ENCODE measurements at regions not wholly inside any gene's neighbourhood (a gene's known extent, or its start where the extent isn't known, plus 50 kb on each side); places are given as distances from the start of the nearest gene placed in this dataset.
A peak's percentile ranks its signal among the peaks of the same experiment; 100 is the strongest.

DNA sequence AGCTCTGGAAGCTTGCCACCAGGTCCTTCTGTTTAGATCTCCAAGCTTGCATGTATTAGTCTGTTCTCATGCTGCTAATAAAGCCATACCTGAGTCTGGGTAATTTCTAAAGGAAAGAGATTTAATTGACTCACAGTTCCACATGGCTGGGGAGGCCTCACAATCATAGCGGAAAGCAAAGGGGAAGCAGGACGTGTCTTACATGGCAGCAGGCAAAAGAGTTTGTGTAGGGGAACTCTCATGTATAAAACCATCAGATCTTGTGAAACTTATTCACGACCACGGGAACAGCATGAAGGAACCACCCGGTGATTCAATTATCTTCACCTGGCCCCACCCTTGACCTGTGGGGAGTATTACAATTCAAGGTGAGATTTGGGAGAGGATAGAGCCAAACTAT is 147.0 kb upstream of the PROK2 start:
- Histone ChIP-seq H3K4me3 (no peak overlapping the region), H3K27me3 (no peaks in the 10 kb centered on the region), H3K27ac (replicated peaks in 1 of 4) (no peak overlapping the region), H3K4me1 (peaks cover 0 to 8% (median 7%) of the 10 kb centered on the region in 4 donors), H3K9me3 (no peaks in the 10 kb centered on the region), H3K36me3 (no peaks in the 10 kb centered on the region)
- no peak for DNase-seq (ENCODE audit: extremely low spot score)
- intact Hi-C loops (cut with DNase I): no loop called here
- WGBS: 67% methylated on average over 5 of the region's 5 CpGs
- no peak for TF ChIP-seq EP300 (IDR thresholded peaks at IDR 0.05)
- TF ChIP-seq, protein P1, sequence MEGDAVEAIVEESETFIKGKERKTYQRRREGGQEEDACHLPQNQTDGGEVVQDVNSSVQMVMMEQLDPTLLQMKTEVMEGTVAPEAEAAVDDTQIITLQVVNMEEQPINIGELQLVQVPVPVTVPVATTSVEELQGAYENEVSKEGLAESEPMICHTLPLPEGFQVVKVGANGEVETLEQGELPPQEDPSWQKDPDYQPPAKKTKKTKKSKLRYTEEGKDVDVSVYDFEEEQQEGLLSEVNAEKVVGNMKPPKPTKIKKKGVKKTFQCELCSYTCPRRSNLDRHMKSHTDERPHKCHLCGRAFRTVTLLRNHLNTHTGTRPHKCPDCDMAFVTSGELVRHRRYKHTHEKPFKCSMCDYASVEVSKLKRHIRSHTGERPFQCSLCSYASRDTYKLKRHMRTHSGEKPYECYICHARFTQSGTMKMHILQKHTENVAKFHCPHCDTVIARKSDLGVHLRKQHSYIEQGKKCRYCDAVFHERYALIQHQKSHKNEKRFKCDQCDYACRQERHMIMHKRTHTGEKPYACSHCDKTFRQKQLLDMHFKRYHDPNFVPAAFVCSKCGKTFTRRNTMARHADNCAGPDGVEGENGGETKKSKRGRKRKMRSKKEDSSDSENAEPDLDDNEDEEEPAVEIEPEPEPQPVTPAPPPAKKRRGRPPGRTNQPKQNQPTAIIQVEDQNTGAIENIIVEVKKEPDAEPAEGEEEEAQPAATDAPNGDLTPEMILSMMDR (IDR thresholded peaks at IDR 0.05): no peak
- no peak for TF ChIP-seq POLR2A (IDR thresholded peaks at IDR 0.05; ENCODE audit: low read depth)
- no peak for TF ChIP-seq POLR2AphosphoS5 (IDR thresholded peaks at IDR 0.05)

DNA sequence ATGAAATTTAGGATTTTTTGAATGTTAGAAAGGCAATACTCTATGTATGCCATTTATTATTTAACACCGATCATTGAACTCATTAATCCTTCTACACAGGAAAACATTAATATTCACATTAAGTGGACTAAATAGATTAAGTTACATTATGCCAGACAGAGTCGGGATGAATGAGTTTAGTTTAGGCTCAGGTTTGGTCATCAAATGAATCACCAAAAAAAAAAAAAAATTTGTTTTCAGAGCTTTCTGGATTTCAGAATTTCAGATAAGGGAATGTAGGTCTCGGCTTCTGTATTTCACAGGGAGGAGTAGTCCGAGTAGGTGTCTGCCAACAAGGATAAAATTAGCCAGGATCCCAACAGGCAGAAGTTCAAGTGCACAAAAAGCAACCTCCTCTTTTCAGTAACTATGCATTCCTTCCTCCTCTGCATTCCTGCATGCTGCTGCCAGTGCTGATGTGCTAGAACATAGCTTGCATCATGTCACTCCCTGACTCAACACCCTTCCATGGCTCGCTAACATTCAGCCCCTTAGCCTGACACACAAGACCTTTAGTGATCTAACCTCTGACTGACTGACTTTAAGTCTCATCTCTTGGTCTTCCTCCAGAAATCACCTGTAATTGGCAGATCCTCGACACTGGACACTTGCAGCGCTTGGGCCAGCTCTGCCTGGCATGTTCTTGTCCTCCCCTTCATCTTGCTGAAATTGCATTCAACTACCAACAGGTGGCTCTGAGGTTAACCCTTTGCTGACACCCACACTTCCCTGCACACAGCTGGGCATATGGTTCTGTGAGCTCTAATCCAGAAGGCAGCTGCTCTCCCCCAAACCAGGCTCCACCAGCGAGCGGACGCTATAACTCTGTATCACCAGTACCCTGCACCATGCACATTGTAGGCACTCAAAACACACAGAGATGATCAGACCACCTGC is 145.4 kb upstream of the PROK2 start:
- H3K4me3 ChIP-seq: no peak overlapping the region
- H3K27ac ChIP-seq (replicated peaks in 1 of 4): no peak overlapping the region
- intact Hi-C loops (cut with DNase I): no loop called here
- WGBS: 64% methylated on average over 10 of the region's 10 CpGs
- TF ChIP-seq, protein P1 (IDR thresholded peaks at IDR 0.05): peak in 1 of 3 experiments; percentile 25
- peak; percentile 38 to 69 for TF ChIP-seq POLR2AphosphoS5 (IDR thresholded peaks at IDR 0.05)
- TF ChIP-seq POLR2A (IDR thresholded peaks at IDR 0.05; ENCODE audit: low read depth): no peak
- no peak for TF ChIP-seq EP300 (IDR thresholded peaks at IDR 0.05)
- H3K27me3 ChIP-seq: no peaks in the 10 kb centered on the region
- H3K36me3 ChIP-seq: no peaks in the 10 kb centered on the region
- no peaks in the 10 kb centered on the region for H3K9me3 ChIP-seq
- DNase-seq (ENCODE audit: extremely low spot score): no peak
- peaks cover 0 to 8% (median 7%) of the 10 kb centered on the region in 4 donors for H3K4me1 ChIP-seq

DNA sequence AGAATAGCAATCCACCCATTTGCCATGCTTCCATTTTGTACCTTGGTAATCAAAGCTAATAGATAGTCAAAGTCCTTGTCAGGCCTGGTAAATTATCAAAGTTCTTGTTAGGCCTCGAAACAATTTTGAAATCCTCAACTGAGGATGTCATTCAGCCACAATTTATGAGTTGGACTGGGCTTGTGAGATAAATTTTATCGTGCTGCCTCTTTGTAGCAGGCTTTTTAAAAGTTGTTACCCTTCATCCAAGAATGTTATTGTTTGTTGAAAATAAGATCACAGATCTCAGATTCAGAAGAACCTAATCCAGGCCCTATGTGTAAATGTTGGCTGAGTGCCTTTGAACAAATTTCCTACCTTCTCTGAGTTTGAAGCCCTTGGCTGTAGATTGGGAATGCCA is 143.3 kb upstream of the PROK2 start:
- intact Hi-C loops (cut with DNase I): no loop called here
- no peak for TF ChIP-seq POLR2A (IDR thresholded peaks at IDR 0.05; ENCODE audit: low read depth)
- TF ChIP-seq, protein P1 (IDR thresholded peaks at IDR 0.05): no peak
- WGBS: 80% methylated on average over 2 of the region's 2 CpGs
- H3K27ac ChIP-seq (replicated peaks in 1 of 4): no peak overlapping the region
- H3K4me1 ChIP-seq: peaks cover 0 to 8% (median 7%) of the 10 kb centered on the region in 4 donors
- no peaks in the 10 kb centered on the region for H3K27me3 ChIP-seq
- no peaks in the 10 kb centered on the region for H3K36me3 ChIP-seq
- no peak for DNase-seq (ENCODE audit: extremely low spot score)
- no peak overlapping the region for H3K4me3 ChIP-seq
- no peaks in the 10 kb centered on the region for H3K9me3 ChIP-seq

DNA sequence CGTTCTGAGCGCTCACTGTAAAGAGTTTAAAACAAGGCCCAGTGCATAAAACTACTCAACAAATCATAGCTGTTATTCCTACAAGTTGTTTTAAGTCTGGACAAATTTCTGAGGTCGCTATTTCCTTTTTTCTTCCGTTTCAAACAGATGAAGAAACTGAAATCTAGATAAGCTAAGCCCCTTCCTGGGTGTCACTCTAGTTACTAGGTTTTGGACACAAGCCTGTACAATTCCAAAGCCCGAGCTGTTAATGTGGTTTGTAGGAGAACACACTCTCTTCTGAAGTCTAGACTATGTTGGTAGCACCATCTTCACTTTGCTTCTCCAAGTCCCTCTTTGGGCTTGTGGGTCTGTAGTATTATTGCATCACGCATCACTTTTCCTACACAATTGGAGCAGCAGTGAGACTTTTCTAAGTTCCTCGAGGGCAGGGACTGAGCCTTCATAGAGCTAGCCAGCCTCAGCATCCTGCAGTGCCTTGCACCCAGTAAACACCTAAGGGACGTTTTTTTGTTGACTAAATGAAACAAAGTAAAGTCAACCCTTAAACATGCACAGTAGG is 142.6 kb upstream of the PROK2 start:
- no peak for TF ChIP-seq POLR2AphosphoS5 (IDR thresholded peaks at IDR 0.05)
- no peak for DNase-seq (ENCODE audit: extremely low spot score)
- Histone ChIP-seq H3K27me3 (no peaks in the 10 kb centered on the region), H3K27ac (replicated peaks in 1 of 4) (no peak overlapping the region), H3K36me3 (no peaks in the 10 kb centered on the region), H3K9me3 (no peaks in the 10 kb centered on the region), H3K4me3 (no peak overlapping the region), H3K4me1 (peaks cover 0 to 8% (median 7%) of the 10 kb centered on the region in 4 donors)
- intact Hi-C loops (cut with DNase I): no loop called here
- WGBS: 83% methylated on average over 8 of the region's 8 CpGs

DNA sequence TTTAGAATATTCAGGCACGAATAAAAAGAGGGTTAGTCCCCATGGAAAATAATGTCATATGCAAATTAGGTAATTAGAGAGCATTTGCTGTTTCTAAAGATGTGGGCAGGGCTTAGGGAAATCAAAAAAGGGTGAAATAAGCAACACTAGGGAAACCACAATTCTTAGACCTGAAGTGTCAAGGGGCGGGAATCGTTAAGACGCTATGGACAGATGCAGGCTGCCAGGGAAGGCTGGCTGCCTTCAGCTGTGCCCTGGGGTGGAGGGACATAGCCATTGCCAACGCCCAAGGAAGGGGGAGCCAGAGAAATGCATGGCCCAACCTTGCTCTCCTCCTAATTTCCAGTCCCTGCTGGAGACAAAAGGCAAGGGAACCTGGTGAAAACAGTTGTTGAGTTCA is 141.7 kb upstream of the PROK2 start:
- WGBS: 63% methylated on average over 5 of the region's 5 CpGs
- intact Hi-C loops (cut with DNase I): no loop called here
- Histone ChIP-seq H3K27me3 (no peaks in the 10 kb centered on the region), H3K4me3 (no peak overlapping the region), H3K36me3 (no peaks in the 10 kb centered on the region), H3K27ac (replicated peaks in 1 of 4) (no peak overlapping the region), H3K4me1 (peaks cover 0 to 8% (median 7%) of the 10 kb centered on the region in 4 donors), H3K9me3 (no peaks in the 10 kb centered on the region)
- no peak for DNase-seq (ENCODE audit: extremely low spot score)
- TF ChIP-seq, protein P1 (IDR thresholded peaks at IDR 0.05): no peak
- TF ChIP-seq POLR2A (IDR thresholded peaks at IDR 0.05; ENCODE audit: low read depth) (no peak), POLR2AphosphoS5 (IDR thresholded peaks at IDR 0.05) (no peak), EP300 (IDR thresholded peaks at IDR 0.05) (no peak)

Measured in esophagus muscularis mucosa (tissue), 4 donors.